ENCODE measurements at regions not wholly inside any gene's neighbourhood (a gene's known extent, or its start where the extent isn't known, plus 50 kb on each side); places are given as distances from the start of the nearest gene placed in this dataset.
A peak's percentile ranks its signal among the peaks of the same experiment; 100 is the strongest.

GRCh38 chr18:41022484-41022883 is 932.5 kb upstream of the PIK3C3 start:
- peak; percentile 23 for DNase-seq

GRCh38 chr18:41021089-41021488 is 933.9 kb upstream of the PIK3C3 start:
- no peak for DNase-seq

GRCh38 chr18:41012194-41012593 is 942.8 kb upstream of the PIK3C3 start:
- no peak for DNase-seq

DNA sequence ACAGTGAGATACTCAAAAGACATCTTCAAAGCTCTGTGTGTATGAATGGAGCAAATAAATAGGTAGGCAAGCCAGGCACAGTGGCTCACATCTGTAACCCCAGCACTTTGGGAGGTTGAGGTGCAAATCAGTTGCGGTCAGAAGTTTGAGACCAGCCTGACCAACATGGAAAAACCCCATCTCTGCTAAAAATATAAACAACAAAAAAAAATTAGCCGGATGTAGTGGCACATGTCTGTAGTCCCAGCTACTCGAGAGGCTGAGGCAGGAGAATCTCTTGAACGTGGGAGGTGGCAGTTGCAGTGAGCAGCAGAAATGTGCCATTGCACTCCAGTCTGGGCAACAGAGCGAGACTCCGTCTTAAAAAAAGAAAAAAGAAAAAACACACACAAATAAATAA is 945.1 kb upstream of the PIK3C3 start:
- DNase-seq, result no peak

- no peak for DNase-seq
These were observed 950.7 kb upstream of the PIK3C3 start for GRCh38 chr18:41004324-41004723.

DNA sequence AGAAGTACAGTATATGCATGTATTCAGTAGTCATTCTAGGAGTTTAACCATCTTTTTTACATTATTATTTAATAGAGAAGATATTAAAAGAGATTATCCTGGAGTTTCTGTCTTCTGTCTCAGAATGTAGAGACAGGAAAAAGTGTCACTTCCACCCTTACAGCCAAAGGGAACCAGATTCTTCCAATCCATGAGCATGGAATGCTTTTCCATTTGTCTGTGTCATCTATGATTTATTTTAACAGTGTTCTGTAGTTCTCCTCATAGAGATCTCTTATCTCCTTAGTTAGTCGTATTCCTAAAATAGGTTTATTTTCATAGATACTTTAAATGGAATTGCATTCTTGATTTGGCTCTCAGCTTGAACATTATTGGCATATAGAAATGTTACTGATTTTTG is 959.5 kb upstream of the PIK3C3 start:
- no peak for DNase-seq

- no peak for DNase-seq
These were observed 961.7 kb upstream of the PIK3C3 start for GRCh38 chr18:40993363-40993762.

DNA sequence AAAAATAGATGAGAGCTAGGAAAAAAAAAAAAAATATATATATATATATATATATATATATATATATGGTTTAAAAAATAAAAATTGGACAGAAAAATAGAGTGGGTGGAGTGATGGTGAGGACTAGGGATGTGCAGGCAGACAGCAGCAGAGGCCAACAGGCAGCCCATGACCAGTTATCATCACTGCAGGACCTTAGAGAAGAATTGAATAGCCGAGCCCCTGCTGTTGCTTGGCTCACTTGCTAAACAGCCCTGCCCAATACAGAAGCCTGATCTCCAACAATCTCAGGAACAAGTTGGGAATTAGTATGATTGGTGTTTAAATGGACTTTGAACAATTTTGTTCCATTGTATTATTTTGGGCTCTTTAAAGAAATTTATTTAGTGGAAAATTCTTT is 967.5 kb upstream of the PIK3C3 start:
- no peak for DNase-seq

DNA sequence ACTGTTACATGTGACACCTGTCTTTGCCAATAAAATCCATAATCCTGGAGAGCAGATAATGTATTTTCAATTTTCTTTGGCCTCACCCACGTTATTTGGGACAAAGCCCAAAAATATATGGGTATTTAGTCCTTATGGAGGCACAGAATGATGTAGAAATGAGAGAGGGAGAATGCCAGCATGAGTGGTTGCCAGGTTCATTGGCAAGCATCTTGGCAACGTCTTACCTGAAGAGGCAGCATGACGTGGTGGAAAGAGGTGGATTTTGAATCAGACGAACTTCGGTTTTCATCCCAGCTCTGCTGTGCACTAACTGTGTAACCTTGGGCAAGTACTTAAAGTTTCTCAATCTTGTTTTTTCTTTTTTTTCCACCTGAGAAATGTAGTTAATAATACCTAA is 969.6 kb upstream of the PIK3C3 start:
- DNase-seq, result no peak

DNA sequence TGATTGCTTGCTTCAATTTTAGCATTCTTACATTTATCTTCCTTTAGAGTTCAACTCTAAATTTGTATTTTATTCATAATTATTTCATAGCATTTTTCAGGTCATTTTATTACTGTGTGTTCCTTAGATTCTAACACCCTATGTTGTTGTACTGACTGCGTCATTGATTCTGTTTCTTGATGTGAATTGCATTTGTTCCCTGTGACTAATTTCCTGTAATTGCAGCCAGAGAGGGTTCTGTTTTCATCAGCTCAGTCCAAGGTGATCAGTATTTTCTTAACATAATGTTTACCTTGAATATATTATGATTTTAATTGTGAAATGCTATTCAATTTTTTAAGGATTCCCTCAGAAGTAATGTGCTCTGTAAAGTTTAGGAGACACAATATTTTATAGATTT is 970.2 kb upstream of the PIK3C3 start:
- DNase-seq, result no peak

DNA sequence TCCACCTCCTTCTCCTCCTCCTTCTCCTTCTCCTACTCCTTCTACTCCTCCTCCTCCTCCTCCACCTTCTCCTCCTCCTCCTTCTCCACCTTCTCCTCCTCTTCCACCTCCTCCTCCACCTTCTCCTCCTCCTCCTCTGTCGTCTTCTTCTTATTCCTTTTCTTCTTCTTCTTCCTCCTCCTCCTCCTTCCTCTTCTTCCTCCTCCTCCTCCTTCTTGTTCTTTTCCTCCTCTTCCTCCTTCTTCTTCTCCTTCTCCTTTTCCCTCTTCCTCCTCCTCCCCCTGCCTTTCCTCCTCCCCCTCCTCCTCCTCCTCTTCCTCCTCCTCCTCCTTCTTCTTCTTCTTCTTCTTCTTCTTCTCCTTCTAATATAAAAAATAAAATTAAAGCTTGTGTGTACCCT is 971.2 kb upstream of the PIK3C3 start:
- DNase-seq, result no peak

GRCh38 chr18:40980171-40980570 is 974.9 kb upstream of the PIK3C3 start:
- DNase-seq, result no peak

DNA sequence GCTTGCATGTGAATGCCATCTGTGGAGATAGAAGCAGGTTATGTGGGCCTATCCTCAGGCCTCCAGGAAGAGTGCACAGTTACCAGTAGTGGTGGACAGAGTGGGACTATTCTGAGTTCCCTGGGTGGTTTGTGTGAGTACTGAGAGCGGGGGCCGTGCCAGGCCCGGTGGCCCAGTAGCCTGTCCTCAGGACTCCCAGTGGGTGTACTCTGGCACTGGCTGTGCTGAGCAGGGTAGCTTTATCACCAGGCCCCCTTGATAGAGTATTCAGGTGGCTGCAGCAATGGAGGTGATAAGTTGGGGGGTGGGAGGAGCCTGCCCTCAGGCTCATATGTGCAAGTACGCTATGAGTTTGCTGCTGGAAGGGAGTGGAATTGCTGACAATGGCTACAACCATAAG is 979.0 kb upstream of the PIK3C3 start:
- no peak for DNase-seq

DNA sequence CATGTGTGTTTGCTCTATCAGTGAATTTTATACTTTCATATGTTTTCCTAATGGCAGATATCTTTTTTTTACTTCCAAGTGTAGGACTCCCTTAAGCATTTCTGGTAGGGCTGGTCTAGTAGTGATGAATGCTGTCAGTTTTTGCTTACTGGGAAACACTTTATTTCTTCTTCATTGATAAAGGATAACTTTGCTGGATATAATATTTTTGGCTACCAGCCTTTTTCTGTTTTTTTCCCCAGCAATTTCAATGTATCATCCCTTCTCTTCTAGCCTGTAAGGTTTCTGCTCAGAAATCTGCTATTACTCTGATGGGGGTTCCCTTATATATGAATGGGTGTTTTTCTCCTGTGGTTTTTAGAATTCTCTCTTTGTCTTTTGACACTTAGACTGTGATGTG is 980.6 kb upstream of the PIK3C3 start:
- DNase-seq, result no peak

DNA sequence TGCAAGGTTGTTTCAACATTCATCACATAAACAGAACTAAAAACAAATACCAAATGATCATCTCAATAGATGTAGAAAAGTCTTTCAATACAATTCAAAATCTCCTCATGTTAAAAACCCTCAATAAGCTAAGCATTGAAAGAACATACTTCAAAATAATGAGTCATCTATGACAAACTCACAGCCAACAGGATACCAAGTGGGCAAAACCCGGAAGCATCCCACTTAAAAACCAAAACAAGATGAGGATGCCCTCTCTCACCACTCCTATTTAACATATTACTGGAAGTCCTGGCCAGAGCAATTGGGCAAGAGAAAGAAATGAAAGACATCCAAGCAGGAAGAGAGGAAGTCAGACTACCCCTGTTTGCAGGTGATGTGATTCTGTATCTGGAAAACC is 992.2 kb upstream of the PIK3C3 start:
- no peak for DNase-seq

DNA sequence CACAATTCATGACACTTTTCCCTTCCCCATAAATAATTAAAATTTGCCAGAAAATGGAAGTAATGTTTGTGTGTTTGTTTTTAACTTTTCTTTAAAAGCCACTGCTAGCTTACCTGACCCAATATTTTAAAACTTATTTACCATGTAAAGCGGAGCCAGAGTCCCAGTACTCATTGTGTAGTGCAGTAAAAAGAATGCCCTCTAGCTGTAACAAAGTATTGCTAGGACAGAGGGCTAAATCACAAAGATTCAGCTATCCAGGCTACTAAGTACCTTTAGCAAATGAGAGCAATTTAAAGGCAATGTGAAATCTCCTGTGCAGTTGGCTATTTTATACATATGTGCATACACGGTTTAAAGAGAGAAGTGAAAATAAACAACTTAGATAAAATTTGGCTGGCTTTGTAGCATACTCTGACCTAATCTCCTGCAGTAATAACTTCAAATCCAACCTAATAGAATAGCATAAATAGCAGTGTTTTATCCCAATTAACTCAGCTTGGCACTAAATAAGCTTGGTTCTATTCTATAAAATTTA is 997.4 kb upstream of the PIK3C3 start:
- no peak for DNase-seq

DNA sequence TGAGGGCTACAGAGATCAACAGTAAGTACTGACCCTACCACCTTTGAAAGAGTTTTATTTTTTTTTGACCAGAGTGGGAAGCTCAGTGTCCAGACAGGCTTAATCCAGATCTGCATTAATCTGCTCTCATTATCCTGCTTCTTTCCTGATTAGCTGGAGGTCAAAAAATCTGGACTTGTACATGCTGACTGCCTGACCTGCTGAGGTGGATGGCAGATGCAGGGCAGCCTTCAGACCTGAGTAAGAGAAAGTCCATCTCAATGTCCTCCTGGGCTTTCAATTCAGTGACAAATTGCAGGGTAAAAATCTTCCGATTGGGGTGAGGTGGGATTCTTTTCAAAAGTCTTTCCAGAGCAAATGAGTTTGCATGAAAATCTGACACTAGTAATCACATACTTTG is 998.8 kb upstream of the PIK3C3 start:
- DNase-seq, result no peak

- DNase-seq, result no peak
These were observed 999.7 kb upstream of the PIK3C3 start for GRCh38 chr18:40955351-40955750.

- DNase-seq, result no peak
These were observed 1005.7 kb upstream of the PIK3C3 start for GRCh38 chr18:40949114-40949950.

DNA sequence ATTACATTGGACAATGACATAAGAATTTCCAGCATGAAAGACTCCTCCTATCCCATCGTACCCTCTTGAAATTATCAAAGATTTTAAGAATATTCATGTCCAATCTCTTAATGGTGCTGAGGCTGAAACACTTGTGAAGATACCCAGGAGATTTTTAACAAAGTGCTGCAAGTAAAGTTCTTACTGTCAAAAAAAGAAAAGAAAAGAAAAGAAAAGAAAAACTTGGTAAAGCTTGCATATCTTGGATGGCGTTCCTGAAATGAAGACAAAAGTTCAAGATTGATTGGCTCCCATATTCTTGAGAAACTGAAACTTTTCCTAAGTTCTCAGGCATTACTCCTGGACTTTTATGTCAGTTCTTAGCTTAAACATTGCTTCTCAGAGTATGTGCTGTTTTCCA is 1010.5 kb upstream of the PIK3C3 start:
- DNase-seq, result no peak

GRCh38 chr18:40939656-40940515 is 1015.1 kb upstream of the PIK3C3 start:
- DNase-seq, result peak; percentile 32

GRCh38 chr18:40938615-40939014 is 1016.4 kb upstream of the PIK3C3 start:
- DNase-seq, result no peak

- DNase-seq, result no peak
These were observed 1017.6 kb upstream of the PIK3C3 start for GRCh38 chr18:40937386-40937785.

GRCh38 chr18:40935423-40935822 is 1019.6 kb upstream of the PIK3C3 start:
- no peak for DNase-seq

All from hindlimb muscle (tissue), 1 donor.